H1 (cell line): ENCODE measurements at regions not wholly inside any gene's neighbourhood (a gene's known extent, or its start where the extent isn't known, plus 50 kb on each side); places are given as distances from the start of the nearest gene placed in this dataset.
A peak's percentile ranks its signal among the peaks of the same experiment; 100 is the strongest.

Source experiments
- CTCF ChIA-PET: fragments of 300-600 bp; sonication (Branson Sonifier 250); formaldehyde crosslinking; loops from one replicate; lab custom pipeline; 2021; ENCODE audit not compliant: partially characterized antibody; lab: Charles Lee
- POLR2A ChIA-PET: fragments of 300-600 bp; sonication (Branson Sonifier 250); formaldehyde crosslinking; loops from one replicate; lab custom pipeline; 2021; ENCODE audit warnings: inconsistent platforms; ENCODE audit not compliant: partially characterized antibody; lab: Charles Lee
- DNase-seq, 2 experiments: peaks; one replicate each; pipeline versions ENCODE4 v3.0.0 to v3.0.0-alpha.2; 2010 to 2022; ENCODE audit warnings: low spot score in 2 of 2, low read depth in 1 of 2, mixed read lengths in 1 of 2
- FAIRE-seq: peaks from 2 replicates; lab custom pipeline; 2011; peaks lifted over from hg19 to GRCh38; lab: Jason Lieb, UNC
- H2AFZ ChIP-seq: 2 replicates; pipeline ENCODE4 v1.8.1; 2012; ENCODE audit warnings: low read length, inconsistent platforms
- H2AK5ac ChIP-seq: 2 replicates; pipeline ENCODE4 v1.6.1; 2013; ENCODE audit warnings: low read depth, low read length
- H2BK120ac ChIP-seq: replicated peaks from 2 replicates; pipeline ENCODE3; 2013; ENCODE audit warnings: low read depth, low read length, inconsistent platforms
- H2BK12ac ChIP-seq: 2 replicates; pipeline ENCODE4 v1.6.1; 2013; ENCODE audit warnings: low read depth, low read length
- H2BK15ac ChIP-seq: 2 replicates; pipeline ENCODE4 v1.6.1; 2013; ENCODE audit warnings: low read length
- H2BK20ac ChIP-seq: 2 replicates; pipeline ENCODE4 v1.6.1; 2013; ENCODE audit warnings: low read length
- H2BK5ac ChIP-seq: 2 replicates; pipeline ENCODE4 v1.6.1; 2013; ENCODE audit warnings: low read depth, low read length
- H3K14ac ChIP-seq: 2 replicates; pipeline ENCODE4 v1.6.1; 2013; ENCODE audit warnings: inconsistent platforms; ENCODE audit not compliant: insufficient read length
- H3K18ac ChIP-seq: 2 replicates; pipeline ENCODE4 v1.6.1; 2013; ENCODE audit warnings: low read length; ENCODE audit errors: extremely low read depth
- H3K23ac ChIP-seq: 2 replicates; pipeline ENCODE4 v1.6.1; 2013; ENCODE audit warnings: inconsistent platforms; ENCODE audit not compliant: insufficient read length
- H3K23me2 ChIP-seq: 2 replicates; pipeline ENCODE4 v1.6.1; 2013; ENCODE audit warnings: low read depth, low read length
- H3K27ac ChIP-seq: 2 replicates; pipeline ENCODE4 v1.6.1; 2011; ENCODE audit warnings: low read depth, low read length, inconsistent platforms
- H3K27me3 ChIP-seq, 4 experiments: replicated peaks in 1 of 4; 1 replicate in 1 of 4; 2 replicates in 3 of 4; pipeline versions ENCODE4 v1.6.1 to v1.8.1; 2011 to 2013; ENCODE audit warnings: low read length in 3 of 4, mild to moderate bottlenecking in 3 of 4, inconsistent platforms in 2 of 4, mixed read lengths in 2 of 4, moderate library complexity in 1 of 4; ENCODE audit not compliant: control insufficient read depth in 3 of 4, insufficient read depth in 3 of 4; ENCODE audit errors: extremely low read depth in 1 of 4
- H3K36me3 ChIP-seq, 4 experiments: 2 replicates each; pipeline versions ENCODE4 v1.6.1 to v1.8.1; 2011 to 2013; ENCODE audit warnings: mild to moderate bottlenecking in 4 of 4, low read length in 3 of 4, moderate library complexity in 2 of 4, control low read depth in 1 of 4, inconsistent platforms in 1 of 4; ENCODE audit not compliant: insufficient read depth in 4 of 4, control insufficient read depth in 2 of 4
- H3K4ac ChIP-seq: replicated peaks from 2 replicates; pipeline ENCODE3; 2013; ENCODE audit warnings: low read length, low read depth, mixed read lengths, inconsistent platforms; ENCODE audit not compliant: insufficient read length
- H3K4me1 ChIP-seq, 4 experiments: replicated peaks in 1 of 4; 1 replicate in 1 of 4; 2 replicates in 3 of 4; pipeline versions ENCODE4 v1.6.1 to v1.8.1; 2011 to 2013; ENCODE audit warnings: low read length in 3 of 4, inconsistent platforms in 2 of 4, mixed read lengths in 1 of 4; ENCODE audit not compliant: insufficient read depth in 4 of 4, control insufficient read depth in 3 of 4
- H3K4me2 ChIP-seq, 2 experiments: 2 replicates each; pipeline versions ENCODE4 v1.6.1 to v1.8.1; 2011 to 2013; ENCODE audit warnings: low read depth in 2 of 2, low read length in 2 of 2, control low read depth in 1 of 2, inconsistent platforms in 1 of 2, mild to moderate bottlenecking in 1 of 2; ENCODE audit not compliant: insufficient read depth in 1 of 2
- H3K4me3 ChIP-seq, 4 experiments: fragments of 200-600, 300-600 bp in 1 of 4; sonication (generic), shearing (Covaris generic), sonication (Bioruptor Twin) in 1 of 4; 2 replicates each; pipeline versions ENCODE4 v1.5.1 to v1.8.1; 2011 to 2016; ENCODE audit warnings: low read length in 4 of 4, low read depth in 3 of 4, control low read depth in 2 of 4, inconsistent platforms in 2 of 4, mild to moderate bottlenecking in 2 of 4, mixed read lengths in 1 of 4, moderate library complexity in 1 of 4; ENCODE audit not compliant: insufficient read depth in 2 of 4; ENCODE audit errors: extremely low read depth in 1 of 4
- H3K56ac ChIP-seq: replicated peaks from 2 replicates; pipeline ENCODE3; 2013; ENCODE audit warnings: low read depth, mild to moderate bottlenecking, mixed read lengths, low read length, inconsistent platforms; ENCODE audit not compliant: insufficient read length
- H3K79me1 ChIP-seq: 2 replicates; pipeline ENCODE4 v1.6.1; 2013; ENCODE audit warnings: low read depth, low read length, control low read depth
- H3K79me2 ChIP-seq, 2 experiments: 2 replicates each; pipeline versions ENCODE4 v1.6.1 to v1.8.1; 2012 to 2013; ENCODE audit warnings: low read length in 2 of 2, mild to moderate bottlenecking in 2 of 2, inconsistent platforms in 1 of 2; ENCODE audit not compliant: insufficient read depth in 2 of 2, control insufficient read depth in 1 of 2
- H3K9ac ChIP-seq, 4 experiments: replicated peaks in 1 of 4; 1 replicate in 1 of 4; 2 replicates in 3 of 4; pipeline versions ENCODE4 v1.6.1 to v1.8.1; 2011 to 2013; ENCODE audit warnings: low read depth in 3 of 4, low read length in 3 of 4, control low read depth in 2 of 4, mild to moderate bottlenecking in 2 of 4, moderate library complexity in 2 of 4, inconsistent platforms in 1 of 4; ENCODE audit errors: extremely low read depth in 1 of 4
- H3K9me3 ChIP-seq, 2 experiments: 2 replicates each; pipeline versions ENCODE4 v1.6.1 to v1.8.1; 2012 to 2013; ENCODE audit warnings: mild to moderate bottlenecking in 2 of 2, moderate library complexity in 2 of 2, control low read depth in 1 of 2, inconsistent platforms in 1 of 2, low read depth in 1 of 2, low read length in 1 of 2, mixed read lengths in 1 of 2; ENCODE audit not compliant: insufficient read depth in 2 of 2
- H4K20me1 ChIP-seq, 2 experiments: replicated peaks in 1 of 2; 2 replicates each; pipeline versions ENCODE3 to v1.8.1; 2011 to 2013; ENCODE audit warnings: inconsistent platforms in 2 of 2, low read length in 2 of 2, mild to moderate bottlenecking in 1 of 2; ENCODE audit not compliant: insufficient read depth in 2 of 2, control insufficient read depth in 1 of 2
- H4K5ac ChIP-seq: 2 replicates; pipeline ENCODE4 v1.6.1; 2013; ENCODE audit warnings: low read length, low read depth, mixed read lengths, inconsistent platforms; ENCODE audit not compliant: insufficient read length
- H4K8ac ChIP-seq: 2 replicates; pipeline ENCODE4 v1.8.0; 2013; ENCODE audit warnings: mild to moderate bottlenecking, moderate library complexity, low read length, inconsistent platforms; ENCODE audit not compliant: insufficient read depth; ENCODE audit errors: extremely low read depth
- H4K91ac ChIP-seq: replicated peaks from 2 replicates; pipeline ENCODE3; 2013; ENCODE audit warnings: low read length, mixed read lengths, inconsistent platforms; ENCODE audit not compliant: insufficient read length
- ASH2L ChIP-seq: fragments of 200-600, 300-600 bp; sonication (generic); IDR thresholded peaks from one replicate; pipeline ENCODE4 v1.7.1; 2017; ENCODE audit warnings: low read length
- NANOG ChIP-seq: IDR thresholded peaks from 2 replicates; pipeline ENCODE4 v1.6.1; 2011; ENCODE audit warnings: low read length, low read depth, mild to moderate bottlenecking, inconsistent platforms; ENCODE audit not compliant: insufficient read depth, poor library complexity, severe bottlenecking
- RFX5 ChIP-seq: IDR thresholded peaks from 2 replicates; pipeline ENCODE4 v1.6.1; 2011; ENCODE audit warnings: low read depth, low read length, improper control_type of control experiment, borderline replicate concordance
- SIX5 ChIP-seq: IDR thresholded peaks from 2 replicates; pipeline ENCODE4 v1.6.1; 2011; ENCODE audit warnings: mild to moderate bottlenecking, low read depth, low read length
- WGBS, 2 experiments: shearing (Covaris generic) in 1 of 2; methylation state at CpG; one replicate each; pipeline versions ENCODE4 v1.1.6 to v1.1.7; 2013 to 2015; ENCODE audit warnings: low lambda C conversion rate in 2 of 2, mixed read lengths in 2 of 2, inconsistent platforms in 1 of 2, low coverage in 1 of 2, missing lambda C conversion rate in 1 of 2; ENCODE audit not compliant: insufficient replicate concordance in 2 of 2, insufficient coverage in 1 of 2, insufficient read length in 1 of 2; ENCODE audit errors: extremely low coverage in 1 of 2, missing lambda C conversion rate in 1 of 2; 5-methylcytosine and 5-hydroxymethylcytosine counted together
- TF ChIP-seq, protein P1 (sequence below), 3 experiments: IDR thresholded peaks; 1 replicate in 2 of 3; 2 replicates in 1 of 3; pipeline versions ENCODE4 v1.5.1 to v1.6.1; 2011; ENCODE audit warnings: low read length in 3 of 3, mild to moderate bottlenecking in 3 of 3, inconsistent platforms in 2 of 3, low read depth in 1 of 3, moderate library complexity in 1 of 3; ENCODE audit not compliant: insufficient read depth in 1 of 3; ENCODE audit errors: control extremely low read depth in 1 of 3

DNA sequence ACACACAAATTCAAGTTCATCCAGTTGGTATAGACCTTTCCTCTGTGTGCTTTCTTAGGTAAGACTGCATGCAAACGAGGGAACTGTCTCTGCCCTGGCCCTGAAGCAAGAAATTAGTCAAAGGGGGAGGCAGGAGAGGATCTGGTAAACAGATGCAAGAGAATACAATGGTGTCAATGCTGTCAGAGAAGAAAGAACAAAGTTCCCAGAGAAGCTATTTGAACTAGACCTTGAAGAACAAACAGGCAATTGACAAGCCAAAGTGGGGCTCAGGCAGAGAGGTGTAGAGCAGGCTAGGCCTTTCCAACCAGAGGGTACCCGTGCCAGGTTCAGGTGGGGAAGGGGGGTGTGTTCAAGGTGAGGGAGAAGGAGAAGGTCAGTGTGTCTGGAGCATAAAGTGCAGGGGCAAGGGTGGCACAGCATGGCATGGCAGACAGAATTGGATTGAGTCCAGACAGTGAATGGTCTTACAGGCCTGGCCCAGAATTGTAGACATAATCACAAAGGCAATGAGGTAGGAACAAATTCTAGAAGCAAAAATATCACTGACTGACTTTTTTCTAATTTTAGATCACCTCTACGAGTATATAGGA, 95.0 kb upstream of the STARD13 start:
- H3K23ac ChIP-seq: no peak overlapping the region
- no peak overlapping the region for H3K18ac ChIP-seq
- no peak overlapping the region for H3K4ac ChIP-seq
- WGBS, 2 experiments: 89% methylated on average over 3 of the region's 3 CpGs; no CpG with 5 or more reads in 1 of the 2 experiments
- FAIRE-seq: no peak
- ChIA-PET CTCF (no interaction called here), POLR2A (no interaction called here)
- DNase-seq: no peak
- H3K79me1 ChIP-seq: no peaks in the 10 kb centered on the region
- H4K91ac ChIP-seq: no peak overlapping the region
- H4K20me1 ChIP-seq: no peaks in the 10 kb centered on the region
- H3K4me2 ChIP-seq: no peak overlapping the region
- 0 out of 2 replicates have a peak, but pooled peaks cover 2% of the 10 kb centered on the region for H3K23me2 ChIP-seq
- H4K5ac ChIP-seq: no peak overlapping the region
- no peak overlapping the region for H2BK15ac ChIP-seq
- H2BK20ac ChIP-seq: no peak overlapping the region
- no peak overlapping the region for H3K9ac ChIP-seq
- no peak overlapping the region for H3K14ac ChIP-seq
- H3K4me3 ChIP-seq: no peak overlapping the region
- no peak overlapping the region for H2AFZ ChIP-seq
- H3K36me3 ChIP-seq: no peaks in the 10 kb centered on the region
- H2BK12ac ChIP-seq: peak overlapping the region; percentile 60; the same call in 1 of the 2 replicates
- H3K4me1 ChIP-seq: peaks cover 0 to 2% (median 0%) of the 10 kb centered on the region in 4 experiments; a peak in 2 of 7 replicates
- no peak overlapping the region for H2AK5ac ChIP-seq
- no peaks in the 10 kb centered on the region for H3K79me2 ChIP-seq
- no peak overlapping the region for H2BK120ac ChIP-seq
- TF ChIP-seq RFX5 (no peak), NANOG (no peak), ASH2L (no peak), SIX5 (no peak)
- TF ChIP-seq, protein P1, sequence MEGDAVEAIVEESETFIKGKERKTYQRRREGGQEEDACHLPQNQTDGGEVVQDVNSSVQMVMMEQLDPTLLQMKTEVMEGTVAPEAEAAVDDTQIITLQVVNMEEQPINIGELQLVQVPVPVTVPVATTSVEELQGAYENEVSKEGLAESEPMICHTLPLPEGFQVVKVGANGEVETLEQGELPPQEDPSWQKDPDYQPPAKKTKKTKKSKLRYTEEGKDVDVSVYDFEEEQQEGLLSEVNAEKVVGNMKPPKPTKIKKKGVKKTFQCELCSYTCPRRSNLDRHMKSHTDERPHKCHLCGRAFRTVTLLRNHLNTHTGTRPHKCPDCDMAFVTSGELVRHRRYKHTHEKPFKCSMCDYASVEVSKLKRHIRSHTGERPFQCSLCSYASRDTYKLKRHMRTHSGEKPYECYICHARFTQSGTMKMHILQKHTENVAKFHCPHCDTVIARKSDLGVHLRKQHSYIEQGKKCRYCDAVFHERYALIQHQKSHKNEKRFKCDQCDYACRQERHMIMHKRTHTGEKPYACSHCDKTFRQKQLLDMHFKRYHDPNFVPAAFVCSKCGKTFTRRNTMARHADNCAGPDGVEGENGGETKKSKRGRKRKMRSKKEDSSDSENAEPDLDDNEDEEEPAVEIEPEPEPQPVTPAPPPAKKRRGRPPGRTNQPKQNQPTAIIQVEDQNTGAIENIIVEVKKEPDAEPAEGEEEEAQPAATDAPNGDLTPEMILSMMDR (IDR thresholded peaks at IDR 0.05; ENCODE audit: control extremely low read depth in 1 of 3, insufficient read depth in 1 of 3, low read depth in 1 of 3, low read length in 3 of 3): no peak
- no peak overlapping the region for H3K56ac ChIP-seq
- no peaks in the 10 kb centered on the region for H3K27me3 ChIP-seq
- H2BK5ac ChIP-seq: no peak overlapping the region
- no peak overlapping the region for H4K8ac ChIP-seq
- H3K27ac ChIP-seq: no peak overlapping the region
- H3K9me3 ChIP-seq: no peaks in the 10 kb centered on the region
